Activated CD8-positive, alpha-beta memory T cell treated with anti-CD3 and anti-CD28 coated beads, Interleukin-2, amount 50 U/mL, for 48 hours (primary cell): ENCODE measurements at regions not wholly inside any gene's neighbourhood (a gene's known extent, or its start where the extent isn't known, plus 50 kb on each side); places are given as distances from the start of the nearest gene placed in this dataset.

ENCODE experiments used
- DNase-seq: peaks from one replicate; pipeline ENCODE4 v3.0.0-alpha.2; 2020

DNA sequence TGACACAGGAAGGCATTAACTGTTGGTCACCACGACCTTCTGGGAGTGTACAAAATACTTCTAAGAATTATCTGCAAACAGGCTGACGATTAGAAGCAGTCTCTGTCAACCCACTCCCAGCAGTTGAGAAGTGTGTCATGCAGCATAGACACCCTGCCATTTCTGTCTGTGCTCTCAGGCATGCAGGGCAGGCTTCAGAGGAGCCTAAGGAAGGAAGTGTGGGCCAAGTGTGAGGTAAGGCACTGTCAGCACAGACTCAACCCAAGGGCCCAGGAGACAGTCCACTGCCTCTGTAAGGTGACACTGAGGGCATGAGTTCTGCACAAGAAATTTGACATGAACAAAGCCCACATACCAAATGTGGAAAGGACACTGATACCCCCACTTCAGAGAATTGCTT, 109.0 kb upstream of the VIPR2 start:
- DNase-seq, result no peak

- DNase-seq, result no peak
Observed at GRCh38 chr7:159250471-159250870, 105.8 kb upstream of the VIPR2 start.

DNA sequence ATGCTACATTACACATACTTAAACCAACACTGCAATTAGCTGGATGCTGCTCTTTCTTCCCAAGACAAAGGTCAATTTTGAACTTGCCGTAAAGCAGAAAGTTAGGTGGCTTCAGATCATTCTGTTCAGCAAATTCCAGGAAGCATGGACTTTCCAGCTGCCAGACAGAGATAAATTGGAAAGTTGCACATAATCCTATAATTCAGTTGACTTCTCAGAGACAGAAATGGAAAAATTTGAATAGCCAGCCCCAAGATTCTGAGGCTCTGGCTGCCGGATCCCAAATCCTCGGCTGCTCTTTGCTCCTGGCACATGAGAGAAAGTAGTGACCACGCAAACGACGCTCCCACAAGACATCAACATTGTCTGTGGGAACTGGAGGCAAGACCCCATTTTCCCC, 105.0 kb upstream of the VIPR2 start:
- DNase-seq, result no peak

DNA sequence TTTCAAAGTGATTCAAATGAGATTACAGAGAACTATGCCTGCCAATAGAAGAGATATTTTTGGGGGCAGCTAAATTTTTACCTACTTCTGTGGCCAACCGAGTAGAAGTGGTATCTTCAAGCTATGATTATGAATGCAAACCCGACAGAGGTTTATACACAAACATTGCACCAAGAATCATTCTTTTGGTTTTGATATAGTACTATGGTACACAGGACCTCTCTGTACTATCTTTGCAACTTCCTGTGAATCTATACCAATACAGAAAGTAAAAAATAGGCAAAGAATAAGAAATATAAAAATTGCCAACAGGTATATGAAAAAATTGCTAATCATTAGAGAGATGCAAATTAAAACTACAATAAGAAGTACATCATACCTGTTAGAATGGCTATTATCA, 103.2 kb upstream of the VIPR2 start:
- DNase-seq, result no peak

- DNase-seq, result no peak
Observed at GRCh38 chr7:159246702-159247480, 102.2 kb upstream of the VIPR2 start.

DNA sequence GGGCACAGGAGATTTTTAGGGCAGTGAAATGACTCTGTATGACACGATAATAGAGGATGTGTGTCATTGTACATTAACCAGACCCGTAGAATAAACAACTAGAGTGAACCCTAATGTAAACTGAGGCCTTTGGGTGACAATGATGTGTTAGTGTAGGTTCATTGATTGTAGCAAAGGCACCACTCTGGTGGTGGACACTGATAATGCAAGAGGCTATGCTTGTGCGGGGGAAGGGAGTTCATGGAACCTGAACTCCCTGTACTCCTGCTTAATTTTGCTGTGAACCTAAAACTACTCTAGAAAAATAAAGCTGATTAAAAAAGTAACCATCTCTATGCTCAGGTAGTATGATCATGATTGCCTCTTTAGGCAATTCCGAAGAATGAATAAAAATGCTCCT, 96.3 kb upstream of the VIPR2 start:
- no peak for DNase-seq

- DNase-seq, result no peak
Observed at GRCh38 chr7:159239028-159239427, 94.4 kb upstream of the VIPR2 start.

GRCh38 chr7:159238541-159238940, 93.9 kb upstream of the VIPR2 start:
- no peak for DNase-seq

DNA sequence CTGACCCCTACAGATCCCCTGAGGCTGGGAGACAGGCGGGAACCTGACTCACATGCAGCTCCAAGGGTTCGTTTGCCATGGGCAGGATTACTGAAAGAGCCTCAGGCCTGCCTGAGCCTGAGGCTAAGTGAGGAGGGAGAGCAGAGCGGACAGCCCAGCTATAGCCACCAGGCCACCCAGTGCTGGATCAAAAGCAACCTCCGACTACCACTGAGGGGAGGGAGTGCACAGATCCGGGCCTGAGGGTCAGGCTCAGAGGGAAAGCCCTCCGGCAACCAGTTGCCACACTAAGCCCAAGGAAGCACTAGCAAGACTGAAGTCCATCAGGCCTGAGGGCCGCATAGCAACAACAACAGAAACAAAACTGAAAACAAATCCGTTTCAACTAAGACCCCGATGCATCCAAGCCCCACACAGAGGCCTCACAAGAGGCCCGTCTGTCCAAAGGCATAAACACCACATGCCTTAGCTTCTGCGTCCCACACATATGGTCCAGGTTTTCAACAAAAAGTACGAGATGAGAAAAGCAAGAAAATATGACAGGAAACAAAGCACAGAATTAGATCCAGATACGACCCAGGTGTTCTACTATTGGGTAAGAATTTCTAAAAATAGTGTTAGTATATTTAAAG, 92.5 kb upstream of the VIPR2 start:
- DNase-seq, result no peak

DNA sequence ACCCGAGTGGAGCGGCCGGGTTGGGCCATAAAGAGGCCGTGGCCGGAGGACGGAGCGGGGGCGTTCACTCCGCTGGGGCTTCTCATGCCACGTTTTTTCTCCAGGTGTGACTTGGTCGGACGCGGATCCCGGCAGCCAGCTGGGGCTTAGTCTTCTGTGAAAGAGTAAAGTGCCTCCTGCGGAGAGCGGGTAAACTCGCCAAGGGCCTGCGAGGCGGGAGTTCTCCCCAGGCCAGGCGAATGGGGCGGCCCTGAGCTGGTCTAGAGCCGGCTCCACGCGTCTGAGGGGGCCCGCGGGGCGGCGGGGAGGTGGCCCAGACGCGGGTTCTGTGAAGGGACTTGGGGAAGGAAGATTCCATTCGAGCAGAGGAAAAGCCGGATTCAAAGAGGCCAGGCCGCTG, 86.3 kb upstream of the VIPR2 start:
- DNase-seq, result no peak

DNA sequence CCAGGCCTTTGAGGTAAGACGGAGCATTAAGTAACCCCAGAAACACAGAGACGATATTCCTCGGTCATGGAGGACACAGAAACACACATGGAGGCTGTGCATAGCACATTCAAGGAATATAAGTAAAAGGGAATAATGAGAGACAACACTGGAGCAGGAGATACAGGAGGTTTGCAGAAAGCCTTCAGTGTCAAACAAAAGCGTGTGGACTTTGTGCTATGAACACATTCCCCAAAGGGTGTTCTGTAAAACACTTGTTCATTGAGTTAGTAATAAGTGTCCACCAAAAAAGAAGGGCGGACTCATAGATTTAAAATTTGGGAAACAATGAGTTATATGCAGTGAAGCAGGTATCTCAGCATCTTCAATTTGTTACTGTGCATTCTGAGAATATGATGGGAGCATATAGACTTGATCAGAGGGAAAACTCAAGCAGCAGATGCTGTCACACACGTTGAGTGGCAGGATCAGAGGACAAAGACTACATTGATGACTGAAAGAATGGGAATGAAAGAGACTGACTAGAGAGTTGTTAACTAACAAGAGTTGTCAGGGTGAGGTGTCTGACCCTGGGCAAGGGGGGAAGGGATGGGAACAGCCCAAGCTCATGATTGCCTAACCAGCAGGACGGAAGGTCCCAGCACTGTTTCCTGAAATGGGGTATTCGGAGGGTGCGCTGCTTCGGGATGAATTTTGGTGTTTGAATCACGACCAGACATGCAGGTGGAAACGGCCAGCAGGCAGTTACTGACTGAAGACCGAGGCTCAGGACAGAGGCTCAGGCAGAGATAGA, 85.2 kb upstream of the VIPR2 start:
- no peak for DNase-seq

GRCh38 chr7:159227433-159227832, 82.8 kb upstream of the VIPR2 start:
- no peak for DNase-seq

- no peak for DNase-seq
Observed at GRCh38 chr7:159226011-159226702, 81.5 kb upstream of the VIPR2 start.

GRCh38 chr7:159218607-159219006, 73.9 kb upstream of the VIPR2 start:
- DNase-seq, result no peak

DNA sequence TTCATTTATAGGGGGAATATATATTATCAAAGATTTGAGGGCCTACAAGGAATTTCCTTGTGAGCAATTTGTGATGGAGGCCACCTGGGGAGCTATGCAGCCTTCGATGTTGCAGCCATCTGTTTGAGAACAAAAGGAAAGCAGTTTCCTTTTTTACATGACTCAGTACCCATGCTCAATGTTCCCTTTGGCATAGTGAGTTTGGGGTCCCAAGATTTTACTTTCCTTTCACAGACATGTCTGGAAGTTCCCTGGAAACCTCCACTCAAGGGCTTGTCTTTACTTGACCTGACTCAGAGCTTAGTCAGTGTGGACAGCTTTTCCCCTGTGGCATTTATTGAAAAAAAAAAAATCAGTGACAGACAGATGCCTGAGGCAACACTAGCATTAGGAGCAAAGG, 73.5 kb upstream of the VIPR2 start:
- no peak for DNase-seq

GRCh38 chr7:159215076-159215475, 70.4 kb upstream of the VIPR2 start:
- DNase-seq, result no peak

- no peak for DNase-seq
Observed at GRCh38 chr7:159213253-159213652, 68.6 kb upstream of the VIPR2 start.

DNA sequence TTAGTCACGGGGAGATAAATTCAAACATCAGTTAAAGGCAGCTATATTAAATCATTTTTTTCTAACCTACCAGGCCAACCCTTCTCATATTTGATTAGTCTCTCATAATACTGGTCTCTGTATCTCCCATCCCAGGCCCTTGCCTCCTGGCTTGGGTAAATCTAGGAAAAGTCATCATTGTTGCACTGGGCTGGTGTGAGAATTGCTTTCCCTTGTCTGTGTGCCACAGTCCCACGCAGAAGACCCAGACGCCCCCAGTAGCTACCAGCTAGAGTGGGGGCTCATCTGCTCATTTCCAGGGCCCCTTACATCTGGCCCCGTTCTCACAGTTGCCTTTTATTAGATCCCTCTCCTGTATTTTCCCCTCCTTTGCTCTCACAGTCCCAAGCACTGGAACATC, 67.6 kb upstream of the VIPR2 start:
- DNase-seq, result no peak

- DNase-seq, result no peak
Observed at GRCh38 chr7:159211540-159212182, 67.0 kb upstream of the VIPR2 start.

- DNase-seq, result no peak
Observed at GRCh38 chr7:159210581-159211235, 66.0 kb upstream of the VIPR2 start.

DNA sequence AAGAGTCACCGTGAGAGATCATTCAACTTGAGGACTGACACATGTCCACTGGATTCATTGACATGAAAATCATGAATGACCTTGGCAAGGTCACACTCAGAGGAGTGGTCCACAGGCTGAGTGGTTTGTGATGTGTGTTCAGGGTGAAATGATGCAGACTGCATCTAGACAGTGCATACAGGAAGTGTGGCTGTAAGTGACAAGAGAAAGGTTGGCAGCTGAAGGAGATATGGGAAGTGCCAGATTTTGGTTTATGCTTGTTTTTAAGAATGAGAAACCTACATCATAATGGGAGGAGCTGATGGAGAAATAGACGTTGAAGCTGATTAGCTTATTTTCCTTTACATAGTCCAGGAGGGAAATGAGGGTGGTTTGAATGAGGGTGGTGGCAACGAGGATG, 64.8 kb upstream of the VIPR2 start:
- no peak for DNase-seq

- DNase-seq, result no peak
Observed at GRCh38 chr7:159207951-159208350, 63.3 kb upstream of the VIPR2 start.
